ENCODE measurements at regions not wholly inside any gene's neighbourhood (a gene's known extent, or its start where the extent isn't known, plus 50 kb on each side); places are given as distances from the start of the nearest gene placed in this dataset.

- TF ChIP-seq, protein P1, sequence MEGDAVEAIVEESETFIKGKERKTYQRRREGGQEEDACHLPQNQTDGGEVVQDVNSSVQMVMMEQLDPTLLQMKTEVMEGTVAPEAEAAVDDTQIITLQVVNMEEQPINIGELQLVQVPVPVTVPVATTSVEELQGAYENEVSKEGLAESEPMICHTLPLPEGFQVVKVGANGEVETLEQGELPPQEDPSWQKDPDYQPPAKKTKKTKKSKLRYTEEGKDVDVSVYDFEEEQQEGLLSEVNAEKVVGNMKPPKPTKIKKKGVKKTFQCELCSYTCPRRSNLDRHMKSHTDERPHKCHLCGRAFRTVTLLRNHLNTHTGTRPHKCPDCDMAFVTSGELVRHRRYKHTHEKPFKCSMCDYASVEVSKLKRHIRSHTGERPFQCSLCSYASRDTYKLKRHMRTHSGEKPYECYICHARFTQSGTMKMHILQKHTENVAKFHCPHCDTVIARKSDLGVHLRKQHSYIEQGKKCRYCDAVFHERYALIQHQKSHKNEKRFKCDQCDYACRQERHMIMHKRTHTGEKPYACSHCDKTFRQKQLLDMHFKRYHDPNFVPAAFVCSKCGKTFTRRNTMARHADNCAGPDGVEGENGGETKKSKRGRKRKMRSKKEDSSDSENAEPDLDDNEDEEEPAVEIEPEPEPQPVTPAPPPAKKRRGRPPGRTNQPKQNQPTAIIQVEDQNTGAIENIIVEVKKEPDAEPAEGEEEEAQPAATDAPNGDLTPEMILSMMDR (IDR thresholded peaks at IDR 0.05) = no peak
- no peak for TF ChIP-seq POLR2A (IDR thresholded peaks at IDR 0.05)
Measured at GRCh38 chr22:34696557-34696956, 369.4 kb upstream of the ISX start.

All from thyroid gland (tissue), 4 donors.